A673 (cell line): ENCODE measurements at regions not wholly inside any gene's neighbourhood (a gene's known extent, or its start where the extent isn't known, plus 50 kb on each side); places are given as distances from the start of the nearest gene placed in this dataset.

Experiments
- BruUV-seq: library from RNA; stranded (reverse); fragments of 400-500 nt; replicated peaks from 2 replicates; lab custom pipeline; 2021; lab: Mats Ljungman, UMichigan
- CTCF ChIA-PET: fragments of 300-600 bp; sonication (Branson Sonifier 250); formaldehyde crosslinking; loops from one replicate; lab custom pipeline; 2022; ENCODE audit warnings: antibody characterized with exemption; lab: Charles Lee
- POLR2A ChIA-PET: fragments of 300-600 bp; sonication (Branson Sonifier 250); formaldehyde crosslinking; loops from one replicate; lab custom pipeline; 2022; ENCODE audit warnings: antibody characterized with exemption; ENCODE audit not compliant: low non-redundant PET; lab: Charles Lee
- DNase-seq: peaks from one replicate; pipeline ENCODE4 v3.0.0-alpha.2; 2015; ENCODE audit warnings: low spot score
- H3K27ac ChIP-seq: fragments of 200-600 bp; sonication (generic); 2 replicates; pipeline ENCODE4 v1.5.1; 2016; ENCODE audit warnings: mixed run types, low read depth, mild to moderate bottlenecking, mixed read lengths, antibody characterized with exemption, low read length; ENCODE audit not compliant: poor library complexity, severe bottlenecking
- H3K27me3 ChIP-seq: fragments of 200-600 bp; sonication (generic); replicated peaks from 2 replicates; pipeline ENCODE4 v1.6.1; 2017; ENCODE audit warnings: mixed run types, low read depth, mild to moderate bottlenecking, mixed read lengths, antibody characterized with exemption, low read length; ENCODE audit not compliant: insufficient read depth, poor library complexity
- H3K36me3 ChIP-seq: fragments of 200-600 bp; sonication (generic); 2 replicates; pipeline ENCODE4 v1.6.1; 2016; ENCODE audit warnings: mixed run types, mild to moderate bottlenecking, mixed read lengths, antibody characterized with exemption, low read length; ENCODE audit not compliant: insufficient read depth, poor library complexity, severe bottlenecking
- H3K4me1 ChIP-seq: fragments of 200-600 bp; sonication (generic); 2 replicates; pipeline ENCODE4 v1.6.1; 2017; ENCODE audit warnings: mixed run types, mild to moderate bottlenecking, mixed read lengths, antibody characterized with exemption, low read length; ENCODE audit not compliant: insufficient read depth, poor library complexity, severe bottlenecking
- H3K4me3 ChIP-seq: fragments of 200-600 bp; sonication (generic); 2 replicates; pipeline ENCODE4 v1.5.1; 2016; ENCODE audit warnings: low read depth, mixed run types, mild to moderate bottlenecking, mixed read lengths, low read length; ENCODE audit not compliant: poor library complexity, severe bottlenecking
- H3K9me3 ChIP-seq: fragments of 200-600 bp; sonication (generic); 2 replicates; pipeline ENCODE4 v1.6.1; 2016; ENCODE audit warnings: mixed run types, low read depth, mild to moderate bottlenecking, mixed read lengths, antibody characterized with exemption, low read length; ENCODE audit not compliant: poor library complexity, severe bottlenecking
- EZH2 ChIP-seq: fragments of 200-600 bp; sonication (generic); IDR thresholded peaks from 2 replicates; pipeline ENCODE4 v1.6.1; 2017; ENCODE audit warnings: borderline replicate concordance, low read depth, mild to moderate bottlenecking, mixed read lengths, antibody characterized with exemption, low read length; ENCODE audit not compliant: poor library complexity, severe bottlenecking
- intact Hi-C: fragments of 100-400 bp; cut with micrococcal nuclease; formaldehyde crosslinking; loops from one replicate; pipeline ENCODE4 v1.10.0; 2022; ENCODE audit not compliant: unreplicated experiment
- TF ChIP-seq, protein P1 (sequence below): fragments of 300-800, 200-600 bp; sonication (generic); conservative IDR thresholded peaks from 2 replicates; pipeline ENCODE4 v1.5.1; 2017; ENCODE audit warnings: low read depth, mild to moderate bottlenecking, antibody characterized with exemption, low read length, moderate library complexity, mixed read lengths

DNA sequence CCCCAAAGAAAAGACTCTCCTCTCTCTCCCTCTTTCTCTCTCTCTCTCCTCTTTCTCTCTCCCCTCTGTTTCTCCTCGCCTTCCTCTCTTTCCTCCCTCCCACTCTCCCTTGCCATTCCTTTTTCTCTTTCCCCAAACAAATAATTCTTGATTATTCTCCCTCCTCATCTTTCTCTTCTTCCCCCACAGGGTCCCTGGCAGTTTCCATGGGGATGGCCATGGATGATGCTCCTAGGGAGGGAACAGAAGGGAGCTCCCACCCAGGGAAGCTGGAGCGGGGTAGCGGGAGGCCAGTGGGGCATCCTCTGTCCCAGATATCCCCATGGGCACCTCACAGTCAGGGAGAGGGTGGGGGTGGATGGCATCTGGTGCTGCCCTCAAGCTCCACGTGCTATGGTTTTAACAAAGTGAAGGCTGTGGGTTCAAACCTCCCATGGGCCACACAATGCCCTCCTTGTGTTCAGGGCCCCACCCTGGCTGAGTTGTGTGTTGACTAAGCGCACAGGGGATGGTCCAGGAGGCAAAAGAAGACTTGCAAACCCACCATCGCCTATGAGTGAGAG is 266.4 kb downstream of the BUD13 start:
- Histone ChIP-seq H3K36me3 (no peaks in the 10 kb centered on the region), H3K4me1 (no peaks in the 10 kb centered on the region), H3K27me3 (peaks cover 59% of the 10 kb centered on the region), H3K27ac (no peak overlapping the region), H3K9me3 (no peaks in the 10 kb centered on the region), H3K4me3 (no peak overlapping the region)
- no peak for TF ChIP-seq EZH2
- TF ChIP-seq, protein P1, sequence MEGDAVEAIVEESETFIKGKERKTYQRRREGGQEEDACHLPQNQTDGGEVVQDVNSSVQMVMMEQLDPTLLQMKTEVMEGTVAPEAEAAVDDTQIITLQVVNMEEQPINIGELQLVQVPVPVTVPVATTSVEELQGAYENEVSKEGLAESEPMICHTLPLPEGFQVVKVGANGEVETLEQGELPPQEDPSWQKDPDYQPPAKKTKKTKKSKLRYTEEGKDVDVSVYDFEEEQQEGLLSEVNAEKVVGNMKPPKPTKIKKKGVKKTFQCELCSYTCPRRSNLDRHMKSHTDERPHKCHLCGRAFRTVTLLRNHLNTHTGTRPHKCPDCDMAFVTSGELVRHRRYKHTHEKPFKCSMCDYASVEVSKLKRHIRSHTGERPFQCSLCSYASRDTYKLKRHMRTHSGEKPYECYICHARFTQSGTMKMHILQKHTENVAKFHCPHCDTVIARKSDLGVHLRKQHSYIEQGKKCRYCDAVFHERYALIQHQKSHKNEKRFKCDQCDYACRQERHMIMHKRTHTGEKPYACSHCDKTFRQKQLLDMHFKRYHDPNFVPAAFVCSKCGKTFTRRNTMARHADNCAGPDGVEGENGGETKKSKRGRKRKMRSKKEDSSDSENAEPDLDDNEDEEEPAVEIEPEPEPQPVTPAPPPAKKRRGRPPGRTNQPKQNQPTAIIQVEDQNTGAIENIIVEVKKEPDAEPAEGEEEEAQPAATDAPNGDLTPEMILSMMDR: no peak
- ChIA-PET CTCF (no interaction called here), POLR2A (no interaction called here)
- no TSS peak for BruUV-seq
- intact Hi-C loops: no loop called here
- DNase-seq: no peak

DNA sequence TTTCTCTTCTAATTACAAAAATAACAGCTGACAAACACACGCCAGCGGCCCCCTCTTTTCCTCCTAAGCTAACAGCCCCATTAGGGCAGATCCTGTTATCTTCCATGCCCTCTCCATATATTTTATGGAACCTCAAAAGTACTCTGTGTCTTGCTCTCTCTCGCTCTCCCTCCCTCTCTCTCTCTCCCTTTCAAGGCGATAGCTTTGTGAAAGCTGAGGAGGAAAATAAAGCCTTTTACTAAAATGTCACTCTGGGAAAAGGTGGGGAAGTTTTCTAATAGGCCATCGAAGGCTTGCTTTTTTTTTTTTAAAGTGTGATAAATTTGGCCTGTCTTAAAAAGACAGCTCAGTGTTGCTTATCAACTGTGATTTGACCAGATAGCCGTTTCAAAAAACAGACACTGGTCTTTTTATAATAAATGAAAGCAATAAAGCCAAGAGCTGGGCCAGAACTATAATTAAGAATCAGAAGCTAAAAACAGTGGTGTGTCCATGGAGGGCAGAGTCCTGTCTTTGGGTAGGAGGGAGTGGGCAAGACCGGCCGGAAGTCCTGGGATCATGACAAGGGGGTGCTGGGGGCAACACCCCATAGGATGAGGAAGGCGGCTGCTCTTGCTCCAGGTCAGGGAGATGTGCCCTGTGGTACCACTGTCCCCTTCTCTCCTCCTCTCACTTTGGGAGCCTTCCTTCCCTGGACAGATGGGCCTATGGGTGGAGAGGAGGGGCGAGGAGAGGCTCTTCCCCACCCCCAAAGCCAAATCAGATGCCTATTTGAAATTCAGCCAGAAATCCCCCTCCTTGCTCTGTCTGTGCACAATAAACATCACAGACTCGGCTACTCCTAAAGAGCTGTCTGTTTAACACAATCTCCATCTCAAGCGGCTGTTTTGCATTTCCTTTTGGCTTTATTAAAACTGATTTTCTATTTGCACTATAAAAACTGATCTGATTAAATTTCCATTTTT is 267.2 kb downstream of the BUD13 start:
- no TSS peak for BruUV-seq

DNA sequence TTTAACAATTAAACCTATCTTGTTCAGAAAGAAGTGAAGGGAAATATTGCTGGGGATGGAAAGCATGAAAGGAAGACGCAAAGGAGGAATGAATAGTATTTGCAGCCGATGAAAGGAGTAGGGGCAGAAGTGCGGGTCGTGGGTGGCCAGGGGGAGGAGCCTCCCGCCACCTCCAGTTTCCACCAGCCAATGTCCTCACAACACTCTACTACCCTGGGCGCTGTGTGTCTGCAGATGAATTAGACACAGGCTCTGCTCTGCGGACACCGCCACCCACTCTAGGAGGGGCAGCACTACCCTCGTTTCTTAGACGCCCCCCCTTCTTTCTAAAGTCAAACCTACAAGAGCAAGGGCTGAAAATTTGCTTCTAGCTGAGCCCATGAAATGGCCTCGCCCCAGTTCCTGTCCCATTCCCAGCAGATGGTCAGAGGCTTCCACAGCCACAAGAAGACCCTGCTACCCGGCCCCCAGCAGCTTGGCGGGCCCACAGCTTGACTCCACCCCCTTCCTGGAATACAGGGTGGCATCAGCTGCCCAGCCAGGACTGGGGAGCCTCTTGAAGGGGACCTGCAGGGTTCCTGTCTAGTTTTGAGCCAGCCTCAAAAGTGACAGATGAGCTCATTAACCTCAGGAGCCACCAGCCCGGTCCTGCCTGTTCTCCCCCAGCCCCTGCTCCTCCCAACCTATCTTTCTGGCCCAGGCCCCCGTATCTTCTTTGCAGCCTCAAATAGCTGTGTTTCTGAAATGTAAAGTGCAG is 268.1 kb downstream of the BUD13 start:
- Histone ChIP-seq H3K27ac (no peak overlapping the region), H3K27me3 (peaks cover 75% of the 10 kb centered on the region), H3K9me3 (no peaks in the 10 kb centered on the region), H3K4me3 (no peak overlapping the region), H3K36me3 (no peaks in the 10 kb centered on the region), H3K4me1 (no peaks in the 10 kb centered on the region)
- no TSS peak for BruUV-seq
- ChIA-PET CTCF (no interaction called here), POLR2A (no interaction called here)
- TF ChIP-seq, protein P1: no peak
- TF ChIP-seq EZH2: no peak
- intact Hi-C loops: no loop called here
- DNase-seq: no peak

More for the DNA sequence above, 267.2 kb downstream of the BUD13 start:
- no peak for TF ChIP-seq EZH2
- TF ChIP-seq, protein P1: no peak
- Histone ChIP-seq H3K27me3 (peaks cover 67% of the 10 kb centered on the region), H3K9me3 (no peaks in the 10 kb centered on the region), H3K4me1 (no peaks in the 10 kb centered on the region), H3K4me3 (no peak overlapping the region), H3K27ac (no peak overlapping the region), H3K36me3 (no peaks in the 10 kb centered on the region)
- POLR2A ChIA-PET: no interaction called here
- CTCF ChIA-PET: no interaction called here
- intact Hi-C loops: no loop called here
- no peak for DNase-seq
